Erythroblast (primary cell): ENCODE measurements at regions not wholly inside any gene's neighbourhood (a gene's known extent, or its start where the extent isn't known, plus 50 kb on each side); places are given as distances from the start of the nearest gene placed in this dataset.

Source experiments
- GATA1 ChIP-seq: IDR thresholded peaks from 2 replicates; pipeline ENCODE4 v1.6.1; 2011; ENCODE audit warnings: low read depth, mild to moderate bottlenecking, control low read depth, low read length, moderate library complexity
- POLR2A ChIP-seq: IDR thresholded peaks from 2 replicates; pipeline ENCODE4 v1.6.1; 2011; ENCODE audit warnings: mild to moderate bottlenecking, low read length

- TF ChIP-seq POLR2A (no peak), GATA1 (no peak)
Observed at GRCh38 chr20:55569084-55569483, 436.2 kb downstream of the CBLN4 start.
